Loucy (cell line): ENCODE measurements at regions not wholly inside any gene's neighbourhood (a gene's known extent, or its start where the extent isn't known, plus 50 kb on each side); places are given as distances from the start of the nearest gene placed in this dataset.

ENCODE experiments used
- CTCF ChIP-seq: fragments of 200-600 bp; sonication (generic); conservative IDR thresholded peaks from 2 replicates; pipeline ENCODE4 v1.5.1; 2014; ENCODE audit warnings: mild to moderate bottlenecking, antibody characterized with exemption, low read length
- EZH2phosphoT487 ChIP-seq: fragments of 200-600 bp; IDR thresholded peaks from 2 replicates; pipeline ENCODE4 v1.6.1; 2018; ENCODE audit warnings: antibody characterized with exemption, mild to moderate bottlenecking, moderate library complexity, borderline replicate concordance

GRCh38 chr16:60563166-60563565, 1473.1 kb downstream of the CDH8 start:
- TF ChIP-seq CTCF (no peak), EZH2phosphoT487 (no peak)
